Liver (tissue), 3 donors: ENCODE measurements at regions not wholly inside any gene's neighbourhood (a gene's known extent, or its start where the extent isn't known, plus 50 kb on each side); places are given as distances from the start of the nearest gene placed in this dataset.

Experiments
- CTCF ChIP-seq: fragments of 150-350 bp; IDR thresholded peaks from 2 replicates; pipeline ENCODE4 v1.5.1; 2017; ENCODE audit warnings: improper control_type of control experiment, low read depth, low read length; ENCODE audit not compliant: missing input control
- EGR1 ChIP-seq, 2 donors: IDR thresholded peaks; 2 replicates each; pipeline ENCODE4 v1.6.1; 2016 to 2018; ENCODE audit warnings: antibody characterized with exemption in 2 of 2, low read depth in 2 of 2
- GABPA ChIP-seq, 2 donors: IDR thresholded peaks in 1 of 2; conservative IDR thresholded peaks in 1 of 2; 2 replicates each; pipeline ENCODE4 v1.6.1; 2016; ENCODE audit warnings: antibody characterized with exemption in 2 of 2, mild to moderate bottlenecking in 1 of 2, moderate library complexity in 1 of 2
- HNF4A ChIP-seq, 2 donors: conservative IDR thresholded peaks; 2 replicates each; pipeline ENCODE4 v1.6.1; 2016; ENCODE audit warnings: antibody characterized with exemption in 2 of 2, mild to moderate bottlenecking in 2 of 2
- JUND ChIP-seq, 2 donors: IDR thresholded peaks; 2 replicates each; pipeline ENCODE4 v1.6.1; 2016; ENCODE audit warnings: antibody characterized with exemption in 2 of 2
- MAX ChIP-seq: IDR thresholded peaks from 2 replicates; pipeline ENCODE4 v1.6.1; 2016; ENCODE audit warnings: antibody characterized with exemption
- RAD21 ChIP-seq, 2 donors: IDR thresholded peaks; 2 replicates each; pipeline ENCODE4 v1.6.1; 2016; ENCODE audit warnings: antibody characterized with exemption in 2 of 2, mild to moderate bottlenecking in 2 of 2
- RXRA ChIP-seq, 2 donors: IDR thresholded peaks; 2 replicates each; pipeline ENCODE4 v1.6.1; 2017 to 2018; ENCODE audit warnings: antibody characterized with exemption in 2 of 2, mild to moderate bottlenecking in 1 of 2
- TAF1 ChIP-seq: conservative IDR thresholded peaks from 2 replicates; pipeline ENCODE4 v1.6.1; 2016; ENCODE audit warnings: antibody characterized with exemption, mild to moderate bottlenecking
- YY1 ChIP-seq: IDR thresholded peaks from 2 replicates; pipeline ENCODE4 v1.6.1; 2016; ENCODE audit warnings: antibody characterized with exemption, mild to moderate bottlenecking
- TF ChIP-seq, protein P1 (sequence below): IDR thresholded peaks from 2 replicates; pipeline ENCODE4 v1.6.1; 2016; ENCODE audit warnings: antibody characterized with exemption, mild to moderate bottlenecking
- donor health status: healthy.
- donor health status: healthy.

GRCh38 chr13:72314210-72314609, 413.2 kb downstream of the MZT1 start:
- TF ChIP-seq RAD21 (IDR thresholded peaks at IDR 0.05) (no peak), CTCF (no peak), JUND (IDR thresholded peaks at IDR 0.05) (no peak), TAF1 (no peak), HNF4A (conservative IDR thresholded peaks at IDR 0.05) (no peak), YY1 (no peak), RXRA (IDR thresholded peaks at IDR 0.05) (no peak), EGR1 (IDR thresholded peaks at IDR 0.05; ENCODE audit: low read depth in 2 of 2) (no peak), GABPA (IDR thresholded peaks at IDR 0.05 in 1 of 2, conservative IDR thresholded peaks at IDR 0.05 in 1 of 2) (no peak), MAX (no peak)
- TF ChIP-seq, protein P1, sequence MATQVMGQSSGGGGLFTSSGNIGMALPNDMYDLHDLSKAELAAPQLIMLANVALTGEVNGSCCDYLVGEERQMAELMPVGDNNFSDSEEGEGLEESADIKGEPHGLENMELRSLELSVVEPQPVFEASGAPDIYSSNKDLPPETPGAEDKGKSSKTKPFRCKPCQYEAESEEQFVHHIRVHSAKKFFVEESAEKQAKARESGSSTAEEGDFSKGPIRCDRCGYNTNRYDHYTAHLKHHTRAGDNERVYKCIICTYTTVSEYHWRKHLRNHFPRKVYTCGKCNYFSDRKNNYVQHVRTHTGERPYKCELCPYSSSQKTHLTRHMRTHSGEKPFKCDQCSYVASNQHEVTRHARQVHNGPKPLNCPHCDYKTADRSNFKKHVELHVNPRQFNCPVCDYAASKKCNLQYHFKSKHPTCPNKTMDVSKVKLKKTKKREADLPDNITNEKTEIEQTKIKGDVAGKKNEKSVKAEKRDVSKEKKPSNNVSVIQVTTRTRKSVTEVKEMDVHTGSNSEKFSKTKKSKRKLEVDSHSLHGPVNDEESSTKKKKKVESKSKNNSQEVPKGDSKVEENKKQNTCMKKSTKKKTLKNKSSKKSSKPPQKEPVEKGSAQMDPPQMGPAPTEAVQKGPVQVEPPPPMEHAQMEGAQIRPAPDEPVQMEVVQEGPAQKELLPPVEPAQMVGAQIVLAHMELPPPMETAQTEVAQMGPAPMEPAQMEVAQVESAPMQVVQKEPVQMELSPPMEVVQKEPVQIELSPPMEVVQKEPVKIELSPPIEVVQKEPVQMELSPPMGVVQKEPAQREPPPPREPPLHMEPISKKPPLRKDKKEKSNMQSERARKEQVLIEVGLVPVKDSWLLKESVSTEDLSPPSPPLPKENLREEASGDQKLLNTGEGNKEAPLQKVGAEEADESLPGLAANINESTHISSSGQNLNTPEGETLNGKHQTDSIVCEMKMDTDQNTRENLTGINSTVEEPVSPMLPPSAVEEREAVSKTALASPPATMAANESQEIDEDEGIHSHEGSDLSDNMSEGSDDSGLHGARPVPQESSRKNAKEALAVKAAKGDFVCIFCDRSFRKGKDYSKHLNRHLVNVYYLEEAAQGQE = no peak
